ENCODE measurements at regions not wholly inside any gene's neighbourhood (a gene's known extent, or its start where the extent isn't known, plus 50 kb on each side); places are given as distances from the start of the nearest gene placed in this dataset.

GRCh38 chr6:100137759-100138158 lies 143.7 kb upstream of the MCHR2 start:
- no peak for DNase-seq (ENCODE audit: low read depth in 2 of 2)

DNA sequence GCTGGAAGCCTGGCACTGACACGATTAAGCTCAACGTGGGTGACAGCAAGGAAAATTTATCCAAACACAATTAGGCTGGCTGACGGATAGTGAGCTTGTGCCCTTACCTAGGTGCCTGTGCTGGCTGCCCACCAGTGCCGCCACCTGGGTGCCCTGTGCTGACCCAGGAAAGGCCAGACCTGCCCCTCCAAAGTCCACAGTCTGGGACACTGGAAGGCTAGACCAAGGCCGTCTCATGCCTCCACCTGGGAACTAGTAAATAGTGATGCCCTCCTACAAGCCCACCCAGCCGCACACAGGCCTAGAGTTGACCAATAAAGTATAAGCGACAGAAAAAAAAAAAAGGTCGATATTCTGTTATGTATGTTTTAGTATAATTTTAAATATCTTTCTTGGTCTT lies 142.6 kb upstream of the MCHR2 start:
- no peak for DNase-seq (ENCODE audit: low read depth in 2 of 2)

GRCh38 chr6:100135977-100136376 lies 142.0 kb upstream of the MCHR2 start:
- no peak for DNase-seq (ENCODE audit: low read depth in 2 of 2)

GRCh38 chr6:100134703-100135102 lies 140.7 kb upstream of the MCHR2 start:
- no peak for DNase-seq (ENCODE audit: low read depth in 2 of 2)

DNA sequence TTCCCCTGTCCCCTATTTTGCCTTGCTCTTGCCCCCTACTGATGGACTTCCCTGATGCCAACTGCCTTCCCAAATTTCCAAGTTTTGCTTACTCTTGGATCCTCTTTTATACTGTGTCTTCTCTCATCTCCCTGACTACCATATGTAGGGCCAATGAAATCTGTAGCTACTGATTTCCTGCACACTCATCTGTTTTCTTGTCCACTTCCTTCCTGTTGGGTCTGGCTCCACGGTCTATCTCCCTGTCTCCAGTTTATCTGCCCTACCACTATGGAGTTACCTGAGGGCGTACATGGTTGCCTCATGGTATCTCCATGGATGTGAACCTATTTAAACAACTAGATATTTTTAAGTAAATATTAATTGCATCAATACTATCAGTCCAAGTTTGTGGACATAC lies 140.3 kb upstream of the MCHR2 start:
- no peak for DNase-seq (ENCODE audit: low read depth in 2 of 2)

DNA sequence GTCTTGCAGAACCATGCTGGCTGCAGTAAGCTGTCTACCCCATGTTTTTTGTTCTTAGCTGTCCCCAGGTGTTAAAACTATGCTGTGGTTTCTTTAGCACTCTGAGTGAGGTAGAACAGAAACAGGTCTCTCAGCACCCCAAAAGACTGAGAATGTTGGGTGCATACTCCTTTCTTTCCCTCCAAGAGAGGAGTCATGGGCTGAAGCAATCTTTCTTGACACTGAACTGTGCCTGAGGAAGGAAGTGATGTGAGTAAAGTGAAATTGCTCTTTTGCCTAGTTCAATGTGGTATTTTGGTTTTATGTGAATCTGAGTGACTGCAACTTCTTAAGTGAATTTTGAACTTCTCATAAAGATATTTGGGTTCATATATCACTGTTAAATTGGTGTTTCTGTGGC lies 138.0 kb upstream of the MCHR2 start:
- DNase-seq (ENCODE audit: low read depth in 2 of 2): no peak

DNA sequence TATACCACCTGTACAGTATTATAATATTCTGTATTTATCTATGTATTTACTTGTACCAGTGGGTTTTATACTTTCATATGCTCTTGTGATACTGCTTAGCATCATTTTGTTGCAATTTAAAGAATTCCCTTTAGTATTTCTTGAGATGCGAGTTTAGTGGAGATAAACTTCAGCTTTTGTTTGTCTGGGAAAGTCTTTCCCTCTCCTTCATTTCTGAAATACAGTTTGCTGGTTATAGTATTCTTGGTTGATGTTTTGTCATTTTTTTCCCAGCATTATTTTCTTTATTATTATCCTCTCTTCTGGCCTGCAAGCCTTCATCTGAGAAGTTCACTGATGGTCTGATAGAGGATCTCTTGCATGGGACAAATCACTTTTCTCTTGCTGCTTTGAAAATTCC lies 136.6 kb upstream of the MCHR2 start:
- no peak for DNase-seq (ENCODE audit: low read depth in 2 of 2)

GRCh38 chr6:100126790-100127484 lies 132.9 kb upstream of the MCHR2 start:
- DNase-seq (ENCODE audit: low read depth in 2 of 2): no peak

- DNase-seq (ENCODE audit: low read depth in 2 of 2): no peak
Measured at GRCh38 chr6:100121854-100122609, 128.0 kb upstream of the MCHR2 start.

DNA sequence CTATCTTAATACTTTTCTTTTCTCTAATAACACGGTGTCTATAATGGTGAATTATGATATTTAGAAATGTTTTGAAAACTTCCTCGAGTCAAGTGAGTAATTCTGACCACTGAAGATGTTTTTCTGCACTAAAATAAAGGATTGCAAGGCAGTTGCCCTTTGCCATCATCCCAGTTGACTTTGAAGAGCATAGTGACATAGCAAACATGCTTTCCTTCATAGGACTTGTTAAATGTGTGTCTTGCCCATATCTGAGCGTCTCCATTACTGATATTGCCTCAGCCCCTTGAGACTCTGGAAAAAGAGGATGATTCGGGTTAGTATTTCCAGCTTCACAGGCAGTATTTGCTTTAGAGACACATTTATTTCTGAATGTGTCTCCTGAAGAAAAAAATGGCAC lies 125.2 kb upstream of the MCHR2 start:
- no peak for DNase-seq (ENCODE audit: low read depth in 2 of 2)

DNA sequence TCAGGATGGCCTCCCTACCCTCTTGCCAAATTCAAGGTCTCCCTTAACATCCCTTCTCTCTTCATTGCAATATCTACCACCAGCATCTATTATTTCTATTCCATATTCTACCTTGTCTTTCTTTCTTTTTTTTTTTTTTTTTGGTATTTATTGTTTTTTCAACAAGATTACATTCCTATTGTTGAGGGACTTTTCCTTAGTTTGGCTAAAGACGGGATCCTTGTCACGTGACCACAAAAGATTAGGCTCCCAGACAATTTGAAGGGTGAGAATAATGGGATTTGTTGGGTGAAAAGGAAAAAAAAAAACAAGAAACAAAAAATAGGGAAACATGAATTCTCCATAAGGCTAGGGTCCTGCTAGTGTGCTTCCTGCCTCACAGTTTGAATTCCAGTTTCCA lies 124.3 kb upstream of the MCHR2 start:
- DNase-seq (ENCODE audit: low read depth in 2 of 2): no peak

DNA sequence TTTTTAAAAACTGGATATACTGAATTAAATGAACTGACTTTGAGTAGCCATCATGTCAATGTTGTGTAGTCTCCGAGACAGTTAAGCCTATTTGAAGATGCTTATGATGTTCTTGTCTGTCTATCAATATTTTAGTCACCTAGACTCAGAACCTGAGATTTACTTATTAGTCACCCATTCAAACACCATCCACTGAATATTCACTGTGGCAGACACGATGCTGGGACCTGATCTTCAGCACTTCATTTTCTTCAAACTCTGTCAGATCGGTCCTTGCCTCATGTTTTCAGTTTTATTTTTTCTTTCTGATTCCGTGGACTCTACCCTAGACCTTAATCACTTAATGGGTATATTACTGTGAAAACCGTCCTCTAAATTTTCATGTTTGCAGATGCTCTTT lies 123.7 kb upstream of the MCHR2 start:
- no peak for DNase-seq (ENCODE audit: low read depth in 2 of 2)

GRCh38 chr6:100116411-100117194 lies 122.6 kb upstream of the MCHR2 start:
- DNase-seq (ENCODE audit: low read depth in 2 of 2): no peak

DNA sequence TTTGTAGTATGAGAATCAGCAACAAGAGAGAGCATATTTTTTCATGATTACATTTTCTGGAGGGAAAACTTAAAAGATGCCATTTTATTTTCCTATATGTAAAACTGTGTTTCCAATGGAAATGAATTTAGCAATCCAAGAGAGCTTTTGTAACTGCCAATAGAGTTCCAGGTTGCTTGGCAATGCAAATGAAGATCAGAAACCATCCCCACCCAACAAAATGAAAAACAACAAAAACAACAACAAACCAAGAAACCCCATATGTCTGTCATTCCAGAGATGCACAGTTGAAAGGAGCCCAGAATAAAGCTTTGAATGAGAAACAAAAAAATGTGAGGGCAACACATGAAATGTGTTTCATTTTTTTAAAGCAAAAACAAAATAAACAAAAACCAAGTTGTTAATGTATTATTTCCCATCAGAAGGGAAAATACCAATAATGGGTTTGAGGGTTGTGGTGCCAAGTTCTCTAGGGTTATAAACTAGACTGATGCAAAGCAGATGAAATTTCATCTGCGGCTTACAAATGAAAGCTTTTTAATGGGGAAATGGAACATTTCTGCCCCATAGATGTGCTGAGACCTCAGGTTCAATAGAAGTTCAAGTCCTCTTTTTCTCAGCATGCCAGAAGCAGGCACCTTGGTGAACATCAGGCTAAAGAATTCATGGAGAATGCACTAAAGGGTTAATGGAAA lies 121.5 kb upstream of the MCHR2 start:
- no peak for DNase-seq (ENCODE audit: low read depth in 2 of 2)

- DNase-seq (ENCODE audit: low read depth in 2 of 2): no peak
Measured at GRCh38 chr6:100112855-100113508, 119.0 kb upstream of the MCHR2 start.

DNA sequence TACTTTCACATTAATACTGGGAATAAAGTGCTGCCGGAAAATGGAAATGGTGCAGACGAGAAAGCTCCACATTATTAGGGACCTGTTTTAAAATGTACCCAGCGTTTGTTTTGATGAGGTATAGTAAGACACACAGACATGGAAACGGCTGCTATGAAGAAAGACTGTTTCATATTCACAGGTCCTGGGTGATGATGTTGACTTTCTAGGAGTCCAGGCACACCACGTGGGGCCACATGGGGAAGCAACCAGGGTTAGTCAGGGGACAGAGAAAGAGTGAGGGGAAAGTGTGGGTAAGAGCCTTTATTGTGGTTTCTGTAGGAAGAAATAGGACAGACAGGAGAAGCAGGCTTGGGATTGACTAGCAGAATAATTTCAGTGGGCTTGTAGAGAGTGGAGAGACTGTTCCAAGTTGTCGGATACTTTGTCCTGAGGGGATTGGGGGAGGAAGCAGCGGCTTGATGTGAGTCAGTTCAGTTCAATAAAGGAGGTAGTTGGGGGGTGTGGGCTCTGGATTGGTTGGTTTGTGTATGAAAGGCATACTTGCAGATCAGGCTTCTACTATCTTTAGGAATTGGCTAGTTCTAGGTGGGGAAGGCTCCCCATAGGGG lies 112.0 kb upstream of the MCHR2 start:
- no peak for DNase-seq (ENCODE audit: low read depth in 2 of 2)

GRCh38 chr6:100105138-100105537 lies 111.1 kb upstream of the MCHR2 start:
- no peak for DNase-seq (ENCODE audit: low read depth in 2 of 2)

DNA sequence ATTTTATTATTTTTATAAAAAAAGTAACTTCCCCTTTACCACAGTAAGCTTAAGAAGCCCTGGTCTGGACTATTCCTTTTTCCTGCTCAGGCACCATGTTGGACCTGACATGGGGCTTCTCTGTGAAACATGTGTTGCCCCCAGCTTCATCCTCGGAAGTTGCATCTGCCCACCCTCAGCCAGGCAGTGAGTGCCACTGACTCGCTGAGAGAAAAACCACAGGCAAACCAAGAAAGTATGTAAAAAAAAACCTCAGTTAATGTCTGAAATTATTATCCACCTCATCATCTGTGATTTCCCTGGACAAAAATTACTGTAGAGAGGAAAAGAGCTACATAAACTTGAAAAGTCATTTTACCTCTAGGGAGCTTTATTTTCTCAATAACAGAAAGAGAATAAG lies 109.9 kb upstream of the MCHR2 start:
- no peak for DNase-seq (ENCODE audit: low read depth in 2 of 2)

- DNase-seq (ENCODE audit: low read depth in 2 of 2): no peak
Measured at GRCh38 chr6:100103194-100103593, 109.2 kb upstream of the MCHR2 start.

DNA sequence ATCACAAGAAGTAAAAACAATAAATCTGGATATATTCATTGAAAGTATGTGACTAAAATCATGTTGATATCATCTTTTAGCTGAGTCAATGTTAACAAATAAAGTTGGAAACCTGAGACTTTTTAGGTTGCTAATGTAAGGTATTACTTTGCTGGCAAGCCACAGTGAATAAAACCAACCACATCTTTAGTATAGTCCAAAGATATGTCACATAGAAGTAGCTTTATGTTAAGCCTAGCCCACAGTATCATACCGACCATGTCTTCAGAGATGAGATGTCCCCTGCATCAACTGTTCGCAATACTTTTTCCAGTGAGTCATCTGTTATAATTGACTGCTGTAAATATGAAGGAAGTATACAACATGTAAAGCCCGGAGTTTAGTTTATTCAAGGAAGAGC lies 107.6 kb upstream of the MCHR2 start:
- DNase-seq (ENCODE audit: low read depth in 2 of 2): no peak

DNA sequence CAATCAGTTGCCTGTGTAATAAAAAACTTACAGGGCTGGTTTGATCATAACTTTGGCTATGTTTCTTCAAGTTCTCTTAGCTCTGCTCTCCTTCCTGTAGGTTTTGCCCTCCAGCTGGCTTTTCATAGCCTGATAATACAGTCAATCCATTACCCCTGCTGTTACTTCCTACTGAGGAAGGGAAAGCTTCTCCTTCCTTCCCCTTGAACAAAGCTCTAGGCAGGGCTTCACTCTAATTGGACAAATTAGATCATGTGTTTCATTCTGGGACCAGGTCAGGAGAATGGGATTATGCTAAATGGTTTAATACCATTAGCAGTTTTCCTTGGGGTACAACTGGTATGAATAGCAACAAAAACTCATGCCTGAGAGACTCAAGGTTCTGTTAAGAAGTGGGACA lies 106.8 kb upstream of the MCHR2 start:
- no peak for DNase-seq (ENCODE audit: low read depth in 2 of 2)

Data from stimulated activated CD8-positive, alpha-beta memory T cell treated with anti-CD3 and anti-CD28 coated beads, Interleukin-7, amount 100 ng/mL, for 1 hour (primary cell).